GM19025 (cell line): ENCODE measurements at regions not wholly inside any gene's neighbourhood (a gene's known extent, or its start where the extent isn't known, plus 50 kb on each side); places are given as distances from the start of the nearest gene placed in this dataset.
"Not testable (repeated sequence)": the region's sequence is repeated elsewhere in the genome, so short reads cannot be mapped to it uniquely, and the experiment has no call there.

Experiments
- ATAC-seq: cut with Tn5 transposase; IDR thresholded peaks from one replicate; pipeline ENCODE4 v1.9.1; 2021; ENCODE audit warnings: mild to moderate bottlenecking, low read depth, moderate library complexity; ENCODE audit not compliant: unreplicated experiment

DNA sequence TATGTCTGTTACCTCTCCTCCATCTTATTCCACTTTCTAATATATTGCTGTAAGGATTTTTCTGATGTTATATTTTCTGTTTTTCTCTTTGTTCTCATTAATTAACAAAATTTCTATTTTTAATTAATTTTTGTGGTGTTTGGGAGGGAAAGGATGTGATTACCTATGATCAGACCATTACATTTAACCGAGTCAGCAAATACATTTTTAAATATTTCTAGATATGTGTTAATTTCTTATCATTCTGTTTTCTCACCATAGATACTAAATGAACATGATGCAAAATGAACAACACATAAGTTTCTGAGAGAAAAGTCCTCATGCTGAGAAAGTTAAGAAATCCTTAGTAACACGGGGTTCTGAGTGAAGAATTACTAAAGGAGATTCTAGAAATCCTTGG, 80.6 kb upstream of the P2RY1 start:
- ATAC-seq: no peak

DNA sequence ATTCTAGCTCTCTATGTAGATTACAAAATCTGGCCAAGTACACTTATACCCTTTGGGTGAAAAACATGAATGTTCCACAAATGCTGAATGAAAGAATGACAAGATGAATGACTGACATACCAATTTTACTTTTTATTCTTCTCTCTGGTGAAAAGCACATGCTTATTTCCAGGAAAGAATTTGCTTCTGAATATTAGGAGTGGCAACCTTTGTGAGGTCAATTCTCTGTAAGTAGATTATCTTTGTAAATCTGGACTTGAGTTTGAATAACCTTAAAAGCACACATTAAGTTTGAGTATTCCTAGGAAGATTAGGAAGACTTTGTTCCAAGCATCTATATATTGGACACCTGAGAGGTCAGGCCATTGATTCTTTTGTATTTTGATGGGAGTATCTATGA, 78.1 kb upstream of the P2RY1 start:
- ATAC-seq: no peak

DNA sequence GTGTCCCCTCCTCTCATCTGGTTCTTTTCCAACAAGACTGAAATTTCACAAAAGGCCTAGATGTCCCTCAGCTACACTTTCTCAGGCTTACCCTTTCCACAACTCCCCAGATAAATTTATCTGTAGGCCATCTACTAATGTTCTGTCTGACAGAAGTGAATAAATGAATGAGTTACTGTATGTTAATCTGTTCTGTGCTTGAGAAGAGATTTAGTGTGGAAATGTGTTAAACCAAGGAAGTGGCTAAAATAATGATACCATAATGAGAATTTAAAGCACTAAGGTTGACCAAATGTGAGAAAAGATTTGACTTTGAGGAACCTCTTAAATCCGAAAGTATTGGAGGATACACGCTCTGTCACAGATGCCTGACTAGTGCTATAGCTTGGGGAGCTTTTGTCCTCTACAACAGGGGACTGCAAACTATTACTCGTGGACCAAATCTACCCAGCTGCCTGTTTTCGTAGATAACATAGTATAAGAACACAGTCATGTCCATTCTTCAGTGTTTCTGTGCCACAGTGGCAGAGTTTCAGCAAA, 74.8 kb upstream of the P2RY1 start:
- ATAC-seq: peak; percentile 63

DNA sequence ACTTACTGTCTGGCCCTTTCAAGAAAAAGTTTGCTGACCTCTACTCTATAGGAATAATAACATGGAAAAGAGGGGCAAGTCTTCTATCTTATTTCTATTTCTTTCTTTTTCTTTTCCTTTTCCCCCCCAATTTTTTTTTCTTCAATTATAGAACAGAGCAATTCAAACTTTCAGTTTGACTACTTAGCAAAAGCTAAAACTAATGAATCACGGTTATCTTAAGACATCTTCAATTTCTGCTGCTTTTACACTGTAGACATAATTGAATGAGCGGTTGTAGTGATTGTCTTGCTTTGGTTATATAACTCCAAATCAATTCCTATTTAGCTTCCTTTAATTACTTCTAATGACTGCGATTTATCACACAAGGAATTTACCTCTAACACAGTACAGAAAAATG, 74.3 kb upstream of the P2RY1 start:
- ATAC-seq: peak; percentile 22

DNA sequence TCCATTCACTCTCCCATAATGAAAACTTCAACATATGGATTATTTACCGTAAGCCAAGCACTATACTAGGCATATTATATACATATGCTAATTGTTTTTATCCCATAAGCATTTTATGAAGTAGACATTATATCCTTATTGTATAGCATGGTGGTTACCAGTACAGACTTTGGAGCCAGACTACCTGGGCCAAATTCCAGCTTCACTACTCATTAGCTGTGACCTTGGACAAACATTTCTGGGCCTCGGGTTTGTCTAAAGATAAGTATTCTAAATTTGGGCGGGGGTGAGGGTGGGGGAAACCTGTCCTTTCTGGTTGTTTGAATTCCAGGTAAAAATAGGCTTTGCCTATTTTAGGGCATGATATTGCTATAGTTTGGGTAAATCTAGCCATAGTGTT, 66.5 kb upstream of the P2RY1 start:
- no peak for ATAC-seq

DNA sequence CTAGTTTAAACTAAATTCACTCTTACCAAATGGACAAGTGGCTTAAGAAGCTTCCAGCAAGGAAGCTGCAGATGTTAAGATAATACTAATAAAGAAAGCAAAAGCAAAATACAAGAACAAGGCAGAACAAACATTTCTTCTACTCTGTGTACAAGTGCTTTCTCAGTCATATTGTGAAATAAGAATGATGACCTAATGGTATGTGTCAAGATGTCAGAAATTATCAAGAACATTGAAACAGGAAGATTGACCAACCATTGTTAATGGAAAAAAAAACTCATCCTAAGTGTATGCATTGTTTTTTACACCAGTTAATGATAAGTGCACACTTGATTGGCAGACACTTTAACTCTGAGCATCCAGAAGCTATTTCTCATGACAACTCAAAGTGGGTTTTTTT, 65.4 kb upstream of the P2RY1 start:
- peak; percentile 82 for ATAC-seq

DNA sequence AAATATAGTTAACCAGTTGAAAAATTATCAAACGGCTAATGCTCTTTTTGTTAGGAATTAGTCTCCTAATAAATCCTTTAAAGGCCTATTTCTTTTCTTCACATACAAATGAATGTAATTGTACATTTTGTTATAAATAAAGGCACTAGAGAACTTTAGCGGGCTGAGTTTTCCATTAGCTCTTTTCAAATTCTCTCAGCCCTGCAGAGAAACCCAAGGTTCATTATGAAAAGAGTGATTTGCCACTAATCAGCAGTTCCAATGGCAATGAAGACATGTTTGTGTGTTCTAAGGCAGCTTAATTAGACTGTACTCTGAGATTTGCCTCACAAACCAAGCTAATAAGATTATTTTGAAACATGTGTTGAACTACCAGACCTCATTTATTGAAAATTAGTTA, 64.6 kb upstream of the P2RY1 start:
- no peak for ATAC-seq

DNA sequence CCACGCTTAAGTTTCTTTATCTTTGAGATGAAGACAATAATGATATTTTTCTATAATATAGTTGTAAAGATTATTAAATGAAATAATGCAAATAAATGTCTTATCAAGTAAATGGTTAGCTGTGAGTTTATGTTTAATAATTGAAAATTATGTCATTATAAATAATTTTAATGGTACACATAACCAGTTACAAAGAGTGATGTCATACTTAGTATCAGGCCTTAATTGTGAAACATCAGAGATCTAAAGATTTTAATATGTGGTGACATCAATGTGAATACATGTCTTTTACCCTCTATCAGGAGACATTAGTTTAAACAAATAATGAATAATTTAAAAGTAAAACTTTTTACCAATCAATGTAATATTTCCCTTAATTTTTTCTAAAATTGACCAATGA, 63.8 kb upstream of the P2RY1 start:
- ATAC-seq: no peak

DNA sequence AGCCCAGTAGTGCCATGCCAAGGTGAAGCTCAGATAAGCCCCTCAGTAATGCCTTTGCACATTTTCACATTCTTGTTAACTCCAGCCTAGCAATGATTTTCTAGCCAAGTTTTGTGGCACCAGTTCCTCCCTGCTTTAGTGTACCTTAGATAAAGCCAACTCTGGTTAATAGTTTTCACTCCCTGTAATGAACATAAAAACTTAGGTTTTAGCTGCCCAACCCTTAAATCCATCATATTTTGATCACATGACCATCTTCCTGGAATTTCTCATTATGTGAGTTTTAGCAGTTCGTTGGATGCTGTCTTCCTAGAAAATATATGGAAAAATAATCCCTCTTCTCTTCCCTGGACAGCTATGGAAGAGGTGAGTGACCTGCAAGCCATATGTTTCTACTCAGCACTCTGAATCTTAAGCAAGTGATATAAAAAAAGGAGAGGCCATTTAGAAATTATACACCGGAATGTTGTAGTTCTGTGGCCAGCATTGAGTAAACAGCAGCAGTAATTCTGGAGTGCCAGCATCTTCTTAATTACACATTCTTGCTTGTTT, 62.2 kb upstream of the P2RY1 start:
- no peak for ATAC-seq

DNA sequence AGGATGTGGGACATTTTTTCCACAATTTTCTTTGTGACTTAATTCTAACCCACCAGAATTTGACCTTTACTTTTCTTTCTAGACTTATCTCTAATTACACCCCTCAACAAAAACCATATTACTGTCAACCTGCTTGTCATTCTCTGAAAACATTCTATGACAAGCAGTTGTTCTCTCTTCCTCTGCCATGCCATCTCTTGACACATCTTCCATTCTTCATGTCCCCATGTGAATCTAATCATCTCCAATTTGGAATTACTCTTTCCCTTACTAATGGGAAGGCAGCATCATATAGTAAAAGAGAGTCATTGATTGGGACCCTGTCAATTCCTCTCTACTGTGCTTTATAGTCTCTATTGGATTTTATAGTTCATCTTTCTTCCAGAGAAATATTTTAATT, 61.3 kb upstream of the P2RY1 start:
- ATAC-seq: no peak

DNA sequence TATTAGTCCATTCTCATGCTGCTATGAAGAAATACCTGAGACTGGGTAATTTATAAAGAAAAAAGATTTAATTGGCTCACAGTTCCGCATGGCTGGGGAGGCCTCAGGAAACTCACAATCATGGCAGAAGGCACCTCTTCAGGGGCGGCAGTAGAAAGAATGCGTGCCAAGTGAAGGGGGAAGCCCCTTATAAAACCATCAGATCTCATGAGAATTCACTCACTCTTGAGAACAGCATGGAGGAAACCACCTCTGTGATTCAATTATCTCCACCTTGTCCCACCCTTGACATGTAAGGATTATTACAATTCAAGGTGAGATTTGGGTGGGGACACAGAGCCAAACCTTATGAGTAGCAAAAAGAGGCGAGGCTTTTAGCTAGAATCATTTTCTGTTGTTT, 60.7 kb upstream of the P2RY1 start:
- ATAC-seq: not testable (repeated sequence)

DNA sequence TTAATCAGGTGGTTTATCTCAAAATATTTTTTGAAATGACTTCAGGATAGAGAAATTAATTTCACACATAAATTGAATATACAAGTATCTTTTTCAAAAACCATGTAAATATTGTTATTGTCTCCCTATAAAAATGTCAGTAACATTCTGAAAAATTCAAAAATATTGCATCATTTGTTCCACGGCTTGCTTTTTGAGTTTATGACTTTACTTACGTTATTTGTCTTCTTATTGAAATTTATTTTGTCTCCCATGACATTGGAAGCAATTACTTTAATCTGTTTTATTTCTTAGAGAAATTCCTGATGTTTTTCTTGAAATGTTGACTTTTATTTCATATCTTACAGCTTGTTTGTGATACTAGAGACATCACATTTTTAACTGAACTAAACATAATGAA, 56.9 kb upstream of the P2RY1 start:
- ATAC-seq: no peak

DNA sequence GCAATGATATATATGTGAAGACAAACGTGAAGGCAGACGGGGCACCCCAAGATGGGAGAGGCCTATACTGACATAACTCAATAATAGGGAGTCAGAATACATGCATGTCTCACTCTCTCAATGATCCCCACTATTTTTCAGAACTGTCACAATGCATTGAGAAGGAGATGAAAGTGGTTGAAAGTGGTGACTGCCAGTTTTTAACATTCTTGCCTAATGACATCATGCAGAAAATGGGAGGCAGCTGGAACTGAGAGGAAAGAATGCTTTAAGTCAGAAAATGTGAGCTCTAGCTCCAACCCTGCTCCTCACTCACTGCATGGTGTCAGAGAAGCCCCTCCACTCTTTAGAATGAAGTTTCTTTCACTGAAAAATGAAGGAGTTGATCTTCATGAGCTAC, 55.3 kb upstream of the P2RY1 start:
- ATAC-seq: no peak

DNA sequence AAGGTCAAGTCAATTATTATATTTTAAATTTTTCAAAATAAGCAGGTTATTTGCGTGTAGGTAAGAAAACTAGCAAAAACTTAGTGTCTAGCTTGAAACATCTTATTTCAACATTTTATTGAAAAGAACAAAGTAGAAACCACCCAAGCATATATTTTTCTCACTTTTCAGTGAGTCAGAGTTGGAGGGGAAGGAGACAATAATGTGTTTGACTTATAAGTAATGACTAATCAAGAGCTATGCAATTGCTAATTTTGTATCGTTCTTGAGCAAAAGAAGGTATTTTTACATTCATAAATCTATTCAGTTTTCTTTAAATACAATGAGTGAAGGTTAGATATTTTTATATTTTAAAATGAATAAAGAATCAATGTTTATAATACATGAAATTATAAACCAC, 54.4 kb upstream of the P2RY1 start:
- ATAC-seq: no peak

DNA sequence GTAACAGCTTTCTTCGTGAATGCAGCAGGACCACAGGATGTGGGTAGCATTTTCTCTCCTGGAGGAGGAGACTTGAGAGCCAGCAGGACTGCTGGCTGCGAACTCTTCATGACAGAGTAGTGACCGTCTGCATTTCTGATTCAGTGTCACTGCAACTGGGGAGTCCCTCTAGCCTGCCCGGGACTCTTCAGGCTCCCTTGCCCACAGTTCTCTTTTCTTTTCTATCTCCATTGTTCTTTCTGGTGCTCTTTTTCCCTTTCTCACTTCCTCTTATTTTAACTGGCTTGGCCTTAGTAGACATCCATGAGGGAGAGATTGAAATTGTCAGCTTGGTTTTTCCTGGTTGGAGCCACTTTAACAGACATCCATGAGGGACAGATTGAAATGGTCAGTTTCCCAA, 49.9 kb upstream of the P2RY1 start:
- ATAC-seq: no peak
